ENCODE measurements at regions not wholly inside any gene's neighbourhood (a gene's known extent, or its start where the extent isn't known, plus 50 kb on each side); places are given as distances from the start of the nearest gene placed in this dataset.

DNA sequence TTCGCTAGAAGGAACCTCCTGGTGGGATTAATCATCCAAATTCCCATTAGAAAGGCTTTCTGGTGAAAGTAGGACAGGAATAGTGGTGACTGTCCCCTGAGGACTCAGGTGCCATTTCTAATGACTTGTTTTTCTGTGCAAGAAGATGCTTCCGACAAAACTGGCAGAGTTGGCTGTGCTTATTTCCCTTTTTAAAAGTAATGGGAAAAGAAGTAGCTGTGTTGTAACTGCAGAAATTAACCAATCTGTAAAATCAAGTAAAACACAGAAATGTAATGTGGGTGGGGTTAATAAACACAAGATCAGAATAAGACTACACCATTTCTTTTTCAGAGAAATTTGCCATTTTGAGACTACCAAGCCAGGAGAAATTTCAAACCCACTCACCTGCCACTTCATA lies 55.0 kb upstream of the FAM9B start:
- ATAC-seq (ENCODE audit: low read depth) (no peak), DNase-seq (no peak)
- H3K79me1 ChIP-seq (ENCODE audit: low read depth in 1 of 2, low read length in 2 of 2), result no peaks in the 10 kb centered on the region
- H2AK5ac ChIP-seq (ENCODE audit: low read depth, low read length), result no peak overlapping the region
- no peak for TF ChIP-seq CEBPB (IDR thresholded peaks at IDR 0.05; ENCODE audit: low read depth, low read length)
- no peak for TF ChIP-seq POLR2A (IDR thresholded peaks at IDR 0.05; ENCODE audit: low read depth, low read length)
- TF ChIP-seq, protein P1, sequence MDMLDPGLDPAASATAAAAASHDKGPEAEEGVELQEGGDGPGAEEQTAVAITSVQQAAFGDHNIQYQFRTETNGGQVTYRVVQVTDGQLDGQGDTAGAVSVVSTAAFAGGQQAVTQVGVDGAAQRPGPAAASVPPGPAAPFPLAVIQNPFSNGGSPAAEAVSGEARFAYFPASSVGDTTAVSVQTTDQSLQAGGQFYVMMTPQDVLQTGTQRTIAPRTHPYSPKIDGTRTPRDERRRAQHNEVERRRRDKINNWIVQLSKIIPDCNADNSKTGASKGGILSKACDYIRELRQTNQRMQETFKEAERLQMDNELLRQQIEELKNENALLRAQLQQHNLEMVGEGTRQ (IDR thresholded peaks at IDR 0.05; ENCODE audit: low read depth, low read length), result no peak
- TF ChIP-seq MAZ (IDR thresholded peaks at IDR 0.05; ENCODE audit: borderline replicate concordance, low read depth, low read length), result no peak
- TF ChIP-seq MAFK (IDR thresholded peaks at IDR 0.05; ENCODE audit: low read depth, low read length), result no peak
- no peak for TF ChIP-seq BHLHE40 (IDR thresholded peaks at IDR 0.05; ENCODE audit: low read depth, low read length)
- TF ChIP-seq, protein P2, sequence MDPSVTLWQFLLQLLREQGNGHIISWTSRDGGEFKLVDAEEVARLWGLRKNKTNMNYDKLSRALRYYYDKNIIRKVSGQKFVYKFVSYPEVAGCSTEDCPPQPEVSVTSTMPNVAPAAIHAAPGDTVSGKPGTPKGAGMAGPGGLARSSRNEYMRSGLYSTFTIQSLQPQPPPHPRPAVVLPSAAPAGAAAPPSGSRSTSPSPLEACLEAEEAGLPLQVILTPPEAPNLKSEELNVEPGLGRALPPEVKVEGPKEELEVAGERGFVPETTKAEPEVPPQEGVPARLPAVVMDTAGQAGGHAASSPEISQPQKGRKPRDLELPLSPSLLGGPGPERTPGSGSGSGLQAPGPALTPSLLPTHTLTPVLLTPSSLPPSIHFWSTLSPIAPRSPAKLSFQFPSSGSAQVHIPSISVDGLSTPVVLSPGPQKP (IDR thresholded peaks at IDR 0.05; ENCODE audit: borderline replicate concordance, low read depth, low read length), result no peak
- no peak for TF ChIP-seq MXI1 (IDR thresholded peaks at IDR 0.05; ENCODE audit: borderline replicate concordance, low read depth, low read length)
- no peak for TF ChIP-seq RCOR1 (IDR thresholded peaks at IDR 0.05; ENCODE audit: insufficient replicate concordance, low read length)
- no peak for TF ChIP-seq FOS (IDR thresholded peaks at IDR 0.05; ENCODE audit: low read depth, low read length)
- no peak for TF ChIP-seq NFE2L2 (IDR thresholded peaks at IDR 0.05; ENCODE audit: low read depth, low read length)
- TF ChIP-seq, protein P3, sequence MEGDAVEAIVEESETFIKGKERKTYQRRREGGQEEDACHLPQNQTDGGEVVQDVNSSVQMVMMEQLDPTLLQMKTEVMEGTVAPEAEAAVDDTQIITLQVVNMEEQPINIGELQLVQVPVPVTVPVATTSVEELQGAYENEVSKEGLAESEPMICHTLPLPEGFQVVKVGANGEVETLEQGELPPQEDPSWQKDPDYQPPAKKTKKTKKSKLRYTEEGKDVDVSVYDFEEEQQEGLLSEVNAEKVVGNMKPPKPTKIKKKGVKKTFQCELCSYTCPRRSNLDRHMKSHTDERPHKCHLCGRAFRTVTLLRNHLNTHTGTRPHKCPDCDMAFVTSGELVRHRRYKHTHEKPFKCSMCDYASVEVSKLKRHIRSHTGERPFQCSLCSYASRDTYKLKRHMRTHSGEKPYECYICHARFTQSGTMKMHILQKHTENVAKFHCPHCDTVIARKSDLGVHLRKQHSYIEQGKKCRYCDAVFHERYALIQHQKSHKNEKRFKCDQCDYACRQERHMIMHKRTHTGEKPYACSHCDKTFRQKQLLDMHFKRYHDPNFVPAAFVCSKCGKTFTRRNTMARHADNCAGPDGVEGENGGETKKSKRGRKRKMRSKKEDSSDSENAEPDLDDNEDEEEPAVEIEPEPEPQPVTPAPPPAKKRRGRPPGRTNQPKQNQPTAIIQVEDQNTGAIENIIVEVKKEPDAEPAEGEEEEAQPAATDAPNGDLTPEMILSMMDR (conservative IDR thresholded peaks at IDR 0.05; ENCODE audit: low read depth, low read length), result no peak
- no peak for TF ChIP-seq RFX5 (IDR thresholded peaks at IDR 0.05; ENCODE audit: low read depth, low read length)
- no peak for TF ChIP-seq SMC3 (IDR thresholded peaks at IDR 0.05; ENCODE audit: low read depth, low read length)
- TF ChIP-seq RAD21 (IDR thresholded peaks at IDR 0.05; ENCODE audit: low read length), result no peak
- TF ChIP-seq CHD1 (IDR thresholded peaks at IDR 0.05; ENCODE audit: low read depth, low read length), result no peak
- H3K4me1 ChIP-seq (ENCODE audit: control insufficient read depth, insufficient read depth, low read length), result no peaks in the 10 kb centered on the region
- no peak overlapping the region for H4K5ac ChIP-seq (ENCODE audit: low read depth, low read length)
- no peak overlapping the region for H3K23ac ChIP-seq (ENCODE audit: low read depth, low read length)
- no peak overlapping the region for H4K91ac ChIP-seq (ENCODE audit: insufficient read depth, low read depth, low read length)
- H3K56ac ChIP-seq (ENCODE audit: extremely low read depth, insufficient read depth, low read length), result no peak overlapping the region
- in situ Hi-C loops (cut with MboI; ENCODE audit: low sequenced_read_pairs), result no loop called here
- H3K9me1 ChIP-seq (ENCODE audit: insufficient read depth, low read length), result no peaks in the 10 kb centered on the region
- no peak overlapping the region for H2BK20ac ChIP-seq (ENCODE audit: low read depth, low read length)
- H4K20me1 ChIP-seq (ENCODE audit: insufficient read depth, low read length), result no peaks in the 10 kb centered on the region
- H2BK120ac ChIP-seq (ENCODE audit: low read depth, low read length), result no peak overlapping the region
- H4K8ac ChIP-seq (ENCODE audit: low read depth in 2 of 2, low read length in 2 of 2), result no peak overlapping the region
- H3K36me3 ChIP-seq (ENCODE audit: control insufficient read depth, insufficient read depth, low read length), result no peaks in the 10 kb centered on the region
- ChIA-PET CTCF (no interaction called here), POLR2A (ENCODE audit: unreplicated experiment) (no interaction called here)
- dilution Hi-C loops (cut with HindIII; ENCODE audit: low sequenced_read_pairs, unreplicated experiment), result no loop called here
- no peak overlapping the region for H3K4me3 ChIP-seq (ENCODE audit: insufficient read depth, low read depth, low read length)
- no peak overlapping the region for H3K4ac ChIP-seq (ENCODE audit: low read depth, low read length)
- H3K18ac ChIP-seq (ENCODE audit: low read depth, low read length), result no peak overlapping the region
- no peak overlapping the region for H3K14ac ChIP-seq (replicated peaks; ENCODE audit: low read depth, low read length)
- WGBS, 2 experiments (ENCODE audit: extremely low coverage in 2 of 2, insufficient read length in 1 of 2), result no CpG with 5 or more reads among the region's 2 CpGs
- H3K9me3 ChIP-seq (ENCODE audit: control insufficient read depth, insufficient read depth, low read length), result no peaks in the 10 kb centered on the region
- H3K27me3 ChIP-seq (ENCODE audit: control insufficient read depth, insufficient read depth, low read length), result no peaks in the 10 kb centered on the region
- intact Hi-C loops (cut with micrococcal nuclease), result no loop called here
- no peak overlapping the region for H2BK15ac ChIP-seq (ENCODE audit: low read depth, low read length)
- H3K9ac ChIP-seq (ENCODE audit: low read depth, low read length), result no peak overlapping the region
- no peak overlapping the region for H3K27ac ChIP-seq (ENCODE audit: insufficient read depth, low read length)
- no peak overlapping the region for H2AFZ ChIP-seq (replicated peaks; ENCODE audit: low read length, poor library complexity)
- no peak overlapping the region for H2BK5ac ChIP-seq (ENCODE audit: low read depth, low read length, poor library complexity, severe bottlenecking)
- no peak overlapping the region for H2AK9ac ChIP-seq (replicated peaks; ENCODE audit: low read depth, low read length, poor library complexity)
- no TSS peak for BruUV-seq (replicated peaks)
- H3K4me2 ChIP-seq (ENCODE audit: low read depth, low read length), result no peak overlapping the region

Measured in IMR-90 (cell line).